Smooth muscle cell (in vitro differentiated cells): ENCODE measurements at regions not wholly inside any gene's neighbourhood (a gene's known extent, or its start where the extent isn't known, plus 50 kb on each side); places are given as distances from the start of the nearest gene placed in this dataset.

Experiments used
- DNase-seq: peaks from one replicate; lab custom pipeline; 2025; ENCODE audit not compliant: unreplicated experiment; lab: John Stamatoyannopoulos, UW
- H2AFZ ChIP-seq: fragments of 200-600 bp; sonication (generic); 2 replicates; pipeline ENCODE4 v1.6.0; 2016; ENCODE audit warnings: antibody characterized with exemption, low read depth, mild to moderate bottlenecking
- H3F3A ChIP-seq: fragments of 200-600 bp; sonication (generic); 2 replicates; pipeline ENCODE4 v1.6.0; 2017; ENCODE audit warnings: antibody characterized with exemption, low read depth
- H3K27ac ChIP-seq: fragments of 200-600 bp; sonication (generic); 2 replicates; pipeline ENCODE4 v1.5.1; 2016; ENCODE audit warnings: low read depth, mild to moderate bottlenecking
- H3K27me3 ChIP-seq: fragments of 200-600 bp; sonication (generic); 2 replicates; pipeline ENCODE4 v1.6.1; 2016; ENCODE audit warnings: low read depth, mild to moderate bottlenecking
- H3K36me3 ChIP-seq: fragments of 200-600 bp; sonication (generic); 2 replicates; pipeline ENCODE4 v1.5.1; 2016; ENCODE audit warnings: low read depth
- H3K4me1 ChIP-seq: fragments of 200-600 bp; sonication (generic); 2 replicates; pipeline ENCODE4 v1.5.1; 2016; ENCODE audit warnings: low read depth
- H3K4me2 ChIP-seq: fragments of 200-600 bp; sonication (generic); 2 replicates; pipeline ENCODE4 v1.6.0; 2016; ENCODE audit warnings: mild to moderate bottlenecking
- H3K4me3 ChIP-seq: fragments of 200-600 bp; sonication (generic); 2 replicates; pipeline ENCODE4 v1.5.1; 2016; ENCODE audit warnings: mild to moderate bottlenecking
- H3K79me2 ChIP-seq: fragments of 200-600 bp; sonication (generic); 2 replicates; pipeline ENCODE4 v1.6.0; 2016; ENCODE audit warnings: low read depth, mild to moderate bottlenecking
- H3K9ac ChIP-seq: fragments of 200-600 bp; sonication (generic); 2 replicates; pipeline ENCODE4 v1.6.0; 2016; ENCODE audit warnings: low read depth
- H3K9me3 ChIP-seq: fragments of 200-600 bp; sonication (generic); replicated peaks from 2 replicates; pipeline ENCODE4 v1.5.1; 2016; ENCODE audit warnings: low read depth
- H4K20me1 ChIP-seq: fragments of 200-600 bp; sonication (generic); 2 replicates; pipeline ENCODE4 v1.6.0; 2016; ENCODE audit warnings: low read depth
- CTCF ChIP-seq: fragments of 200-600 bp; sonication (generic); IDR thresholded peaks from 2 replicates; pipeline ENCODE4 v1.5.1; 2017; ENCODE audit warnings: borderline replicate concordance, mild to moderate bottlenecking, antibody characterized with exemption; ENCODE audit not compliant: insufficient read depth, poor library complexity, severe bottlenecking
- WGBS: methylation state at CpG from one replicate; pipeline ENCODE4 v1.1.7; 2016; ENCODE audit warnings: low lambda C conversion rate; 5-methylcytosine and 5-hydroxymethylcytosine counted together

DNA sequence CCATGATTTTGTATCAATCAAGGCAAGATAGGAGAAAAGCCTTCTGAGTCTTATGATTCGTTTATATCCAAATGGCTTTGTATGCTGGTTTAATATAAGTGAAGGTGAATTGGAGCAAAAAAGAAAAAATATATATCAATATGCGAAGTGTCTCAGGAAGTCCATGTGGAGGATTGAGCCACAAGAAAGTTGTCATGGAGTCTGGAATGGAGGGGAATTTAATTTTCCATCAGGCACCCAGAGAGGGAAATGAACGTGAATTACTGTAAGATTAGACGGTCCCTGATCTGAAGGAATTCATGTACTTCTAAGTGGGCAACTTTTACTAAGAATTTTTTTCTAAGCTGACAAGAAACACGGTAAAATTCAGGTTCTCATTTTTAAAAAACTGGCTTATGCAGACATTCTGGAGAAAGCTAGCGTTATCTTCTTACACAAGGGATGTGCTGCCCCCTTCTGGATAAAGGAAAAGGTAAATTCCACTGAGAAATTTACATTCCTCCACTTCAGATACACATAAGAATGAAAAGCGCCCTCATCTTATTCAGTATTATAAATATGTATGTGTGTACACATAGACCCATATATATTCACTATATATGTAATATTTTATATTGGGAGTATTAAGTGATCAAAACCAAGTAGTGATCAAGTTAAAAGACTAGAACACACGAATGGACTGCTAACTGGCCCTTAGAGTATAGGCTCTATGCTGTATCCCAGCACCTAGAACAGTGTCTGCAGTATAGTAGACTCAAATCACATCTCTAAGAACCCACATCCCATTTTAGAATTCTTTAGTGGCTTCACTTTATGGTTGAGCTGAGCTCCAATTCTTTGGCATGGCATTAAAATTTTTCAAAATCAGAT lies 289.0 kb upstream of the TFPI start:
- H3K36me3 ChIP-seq, result no peaks in the 10 kb centered on the region
- H3K27ac ChIP-seq, result no peak overlapping the region
- peak; percentile 74 for TF ChIP-seq CTCF
- H3F3A ChIP-seq, result no peaks in the 10 kb centered on the region
- no peak for DNase-seq
- H3K27me3 ChIP-seq, result no peaks in the 10 kb centered on the region
- no peak overlapping the region for H3K9ac ChIP-seq
- H2AFZ ChIP-seq, result peak overlapping the region; percentile 77
- no peaks in the 10 kb centered on the region for H4K20me1 ChIP-seq
- no peak overlapping the region for H3K4me3 ChIP-seq
- H3K79me2 ChIP-seq, result no peaks in the 10 kb centered on the region
- no peaks in the 10 kb centered on the region for H3K4me1 ChIP-seq
- H3K4me2 ChIP-seq, result no peak overlapping the region
- WGBS, result 44% methylated on average over 8 of the region's 8 CpGs
- H3K9me3 ChIP-seq, result no peaks in the 10 kb centered on the region

DNA sequence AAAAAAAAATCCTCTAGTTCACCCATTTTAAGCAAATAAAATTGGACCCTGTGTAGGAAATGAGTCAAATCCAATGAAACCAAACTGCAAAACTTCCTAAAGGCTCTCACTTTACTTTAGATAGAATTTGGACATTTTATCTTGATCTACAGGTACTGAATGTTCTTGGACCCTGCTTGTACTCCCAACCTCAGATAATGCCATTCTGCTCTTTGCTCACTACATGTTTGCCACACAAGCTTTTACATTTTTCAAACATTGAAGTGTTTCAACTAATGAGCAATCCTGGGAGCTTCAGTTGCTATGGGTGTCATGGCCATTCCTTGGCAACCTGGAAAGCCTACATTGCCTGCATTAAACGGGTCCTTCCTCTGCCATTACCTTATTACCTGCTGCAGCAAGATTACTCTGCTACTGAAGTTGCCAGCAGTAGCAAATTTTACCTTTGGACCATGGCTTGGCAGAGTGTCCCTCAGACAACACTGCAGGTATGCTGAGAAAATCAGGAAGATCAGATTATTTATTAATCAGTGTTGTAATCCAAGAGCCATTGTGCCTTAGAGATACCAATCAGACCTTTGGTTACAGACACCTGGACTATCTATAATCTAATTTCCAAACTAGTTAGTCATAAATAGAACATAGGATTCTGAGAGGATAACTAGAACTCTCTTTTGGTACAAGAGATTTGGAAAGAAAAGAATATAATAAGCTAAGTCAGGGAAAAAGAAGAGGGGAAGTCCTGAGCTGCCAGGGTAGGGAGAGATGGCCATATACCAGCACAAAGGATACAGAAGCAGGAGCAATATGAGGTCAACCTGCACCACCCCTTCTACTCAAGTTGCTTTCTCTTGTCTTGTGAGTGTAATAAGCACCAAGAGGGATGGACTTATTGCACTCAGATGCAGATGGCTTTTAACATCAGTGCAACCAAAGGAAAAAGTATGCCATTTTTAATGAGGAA lies 293.3 kb upstream of the TFPI start:
- H3K4me2 ChIP-seq, result no peak overlapping the region
- no peak overlapping the region for H2AFZ ChIP-seq
- H3K9ac ChIP-seq, result no peak overlapping the region
- no peaks in the 10 kb centered on the region for H3K4me1 ChIP-seq
- no peak overlapping the region for H3K4me3 ChIP-seq
- H3K27ac ChIP-seq, result no peak overlapping the region
- no peaks in the 10 kb centered on the region for H4K20me1 ChIP-seq
- no peaks in the 10 kb centered on the region for H3K79me2 ChIP-seq
- no peak for DNase-seq
- no peak for TF ChIP-seq CTCF
- H3F3A ChIP-seq, result no peaks in the 10 kb centered on the region
- H3K9me3 ChIP-seq, result no peaks in the 10 kb centered on the region
- no peaks in the 10 kb centered on the region for H3K27me3 ChIP-seq
- H3K36me3 ChIP-seq, result no peaks in the 10 kb centered on the region
- WGBS, result 96% methylated on average over 1 of the region's 1 CpG

- H2AFZ ChIP-seq, result no peak overlapping the region
- no peaks in the 10 kb centered on the region for H3K4me1 ChIP-seq
- 92% methylated on average over 5 of the region's 5 CpGs for WGBS
- H3K9me3 ChIP-seq, result no peaks in the 10 kb centered on the region
- no peaks in the 10 kb centered on the region for H4K20me1 ChIP-seq
- H3F3A ChIP-seq, result no peaks in the 10 kb centered on the region
- H3K4me3 ChIP-seq, result no peak overlapping the region
- H3K27ac ChIP-seq, result no peak overlapping the region
- TF ChIP-seq CTCF, result no peak
- no peaks in the 10 kb centered on the region for H3K79me2 ChIP-seq
- H3K27me3 ChIP-seq, result no peaks in the 10 kb centered on the region
- DNase-seq, result no peak
- H3K4me2 ChIP-seq, result no peak overlapping the region
- no peaks in the 10 kb centered on the region for H3K36me3 ChIP-seq
- no peak overlapping the region for H3K9ac ChIP-seq
Observed at GRCh38 chr2:187851955-187852561, 297.8 kb upstream of the TFPI start.
